Smooth muscle cell (in vitro differentiated cells): ENCODE measurements at regions not wholly inside any gene's neighbourhood (a gene's known extent, or its start where the extent isn't known, plus 50 kb on each side); places are given as distances from the start of the nearest gene placed in this dataset.

Experiments
- DNase-seq: peaks from one replicate; lab custom pipeline; 2025; ENCODE audit not compliant: unreplicated experiment; lab: John Stamatoyannopoulos, UW
- H2AFZ ChIP-seq: fragments of 200-600 bp; sonication (generic); 2 replicates; pipeline ENCODE4 v1.6.0; 2016; ENCODE audit warnings: antibody characterized with exemption, low read depth, mild to moderate bottlenecking
- H3F3A ChIP-seq: fragments of 200-600 bp; sonication (generic); 2 replicates; pipeline ENCODE4 v1.6.0; 2017; ENCODE audit warnings: antibody characterized with exemption, low read depth
- H3K27ac ChIP-seq: fragments of 200-600 bp; sonication (generic); 2 replicates; pipeline ENCODE4 v1.5.1; 2016; ENCODE audit warnings: low read depth, mild to moderate bottlenecking
- H3K27me3 ChIP-seq: fragments of 200-600 bp; sonication (generic); 2 replicates; pipeline ENCODE4 v1.6.1; 2016; ENCODE audit warnings: low read depth, mild to moderate bottlenecking
- H3K36me3 ChIP-seq: fragments of 200-600 bp; sonication (generic); 2 replicates; pipeline ENCODE4 v1.5.1; 2016; ENCODE audit warnings: low read depth
- H3K4me1 ChIP-seq: fragments of 200-600 bp; sonication (generic); 2 replicates; pipeline ENCODE4 v1.5.1; 2016; ENCODE audit warnings: low read depth
- H3K4me2 ChIP-seq: fragments of 200-600 bp; sonication (generic); 2 replicates; pipeline ENCODE4 v1.6.0; 2016; ENCODE audit warnings: mild to moderate bottlenecking
- H3K4me3 ChIP-seq: fragments of 200-600 bp; sonication (generic); 2 replicates; pipeline ENCODE4 v1.5.1; 2016; ENCODE audit warnings: mild to moderate bottlenecking
- H3K79me2 ChIP-seq: fragments of 200-600 bp; sonication (generic); 2 replicates; pipeline ENCODE4 v1.6.0; 2016; ENCODE audit warnings: low read depth, mild to moderate bottlenecking
- H3K9ac ChIP-seq: fragments of 200-600 bp; sonication (generic); 2 replicates; pipeline ENCODE4 v1.6.0; 2016; ENCODE audit warnings: low read depth
- H3K9me3 ChIP-seq: fragments of 200-600 bp; sonication (generic); replicated peaks from 2 replicates; pipeline ENCODE4 v1.5.1; 2016; ENCODE audit warnings: low read depth
- H4K20me1 ChIP-seq: fragments of 200-600 bp; sonication (generic); 2 replicates; pipeline ENCODE4 v1.6.0; 2016; ENCODE audit warnings: low read depth
- CTCF ChIP-seq: fragments of 200-600 bp; sonication (generic); IDR thresholded peaks from 2 replicates; pipeline ENCODE4 v1.5.1; 2017; ENCODE audit warnings: borderline replicate concordance, mild to moderate bottlenecking, antibody characterized with exemption; ENCODE audit not compliant: insufficient read depth, poor library complexity, severe bottlenecking
- WGBS: methylation state at CpG from one replicate; pipeline ENCODE4 v1.1.7; 2016; ENCODE audit warnings: low lambda C conversion rate; 5-methylcytosine and 5-hydroxymethylcytosine counted together

DNA sequence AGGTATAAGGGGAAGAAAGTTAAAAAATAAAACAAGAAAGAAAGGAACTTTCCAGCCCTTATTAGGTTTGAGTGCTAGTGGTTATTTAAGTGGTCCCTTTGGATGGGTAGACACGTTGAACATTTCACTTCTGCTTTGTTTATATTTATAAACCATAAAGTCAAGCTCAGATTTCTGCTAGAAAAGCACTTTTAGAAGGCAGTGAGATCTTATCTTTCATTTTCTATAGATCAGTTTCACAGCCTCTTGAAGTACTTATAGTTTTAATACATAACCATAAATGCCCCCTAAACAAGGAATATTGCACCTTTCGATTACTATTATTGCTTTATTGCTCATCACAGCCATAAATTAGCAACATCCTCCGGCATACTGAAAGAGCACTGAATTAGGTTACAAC lies 446.8 kb upstream of the PLXNA2 start:
- no peak overlapping the region for H3K4me3 ChIP-seq
- H3K4me1 ChIP-seq: no peaks in the 10 kb centered on the region
- H2AFZ ChIP-seq: no peak overlapping the region
- H4K20me1 ChIP-seq: no peaks in the 10 kb centered on the region
- no peak for DNase-seq
- H3K79me2 ChIP-seq: no peaks in the 10 kb centered on the region
- 83% methylated on average over 3 of the region's 3 CpGs for WGBS
- H3K9me3 ChIP-seq: no peaks in the 10 kb centered on the region
- H3K27me3 ChIP-seq: no peaks in the 10 kb centered on the region
- H3F3A ChIP-seq: no peaks in the 10 kb centered on the region
- no peak overlapping the region for H3K4me2 ChIP-seq
- H3K27ac ChIP-seq: no peak overlapping the region
- no peak overlapping the region for H3K9ac ChIP-seq
- no peaks in the 10 kb centered on the region for H3K36me3 ChIP-seq
- no peak for TF ChIP-seq CTCF

DNA sequence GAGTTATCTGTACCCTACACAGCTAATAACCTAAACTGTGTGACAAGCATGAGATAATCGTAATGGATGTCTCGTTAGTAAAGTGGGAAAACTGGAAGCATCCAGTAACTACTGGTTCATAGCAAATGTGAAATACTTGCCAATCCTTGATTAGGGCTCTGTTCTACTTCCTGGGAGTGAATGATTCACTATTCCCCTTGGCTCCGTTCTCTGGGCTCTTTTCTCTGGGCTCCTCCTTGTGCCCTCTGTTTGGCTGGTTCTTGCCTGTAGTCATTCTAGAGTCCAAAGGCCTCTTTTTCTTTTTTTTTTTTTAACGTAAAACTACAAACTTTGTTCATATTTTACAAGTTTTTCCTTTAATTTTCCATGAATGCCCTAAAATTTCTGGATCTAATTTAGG lies 465.8 kb upstream of the PLXNA2 start:
- H3K9me3 ChIP-seq: no peaks in the 10 kb centered on the region
- no peak overlapping the region for H3K9ac ChIP-seq
- no peaks in the 10 kb centered on the region for H3K4me1 ChIP-seq
- H2AFZ ChIP-seq: no peak overlapping the region
- no peaks in the 10 kb centered on the region for H3F3A ChIP-seq
- no peak overlapping the region for H3K4me3 ChIP-seq
- H3K27me3 ChIP-seq: no peaks in the 10 kb centered on the region
- H3K79me2 ChIP-seq: no peaks in the 10 kb centered on the region
- no peak overlapping the region for H3K27ac ChIP-seq
- H4K20me1 ChIP-seq: no peaks in the 10 kb centered on the region
- no peak for DNase-seq
- no peaks in the 10 kb centered on the region for H3K36me3 ChIP-seq
- no peak for TF ChIP-seq CTCF
- no peak overlapping the region for H3K4me2 ChIP-seq
- 81% methylated on average over 4 of the region's 4 CpGs for WGBS

DNA sequence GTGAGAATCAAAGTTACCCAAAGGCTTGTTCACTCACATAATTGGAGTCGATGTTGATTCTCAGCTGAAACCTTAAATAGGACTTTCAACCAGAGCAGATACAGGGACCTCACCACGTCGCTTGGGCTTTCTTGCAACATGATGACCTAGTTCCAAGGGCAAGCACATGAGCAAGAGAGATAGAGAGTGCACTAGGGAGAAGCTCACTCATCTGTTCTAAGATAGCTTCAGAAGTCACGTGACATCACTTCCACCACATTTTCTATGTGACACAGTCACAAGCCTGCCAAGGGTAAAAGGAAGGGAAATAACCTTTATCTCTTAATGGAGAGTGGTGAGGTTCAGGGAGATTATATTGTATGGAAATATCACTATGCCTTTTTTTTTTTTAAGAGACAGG lies 470.1 kb upstream of the PLXNA2 start:
- TF ChIP-seq CTCF: no peak
- no peaks in the 10 kb centered on the region for H3K27me3 ChIP-seq
- no peaks in the 10 kb centered on the region for H3K36me3 ChIP-seq
- no peak overlapping the region for H3K9ac ChIP-seq
- H3K79me2 ChIP-seq: no peaks in the 10 kb centered on the region
- H3K9me3 ChIP-seq: no peaks in the 10 kb centered on the region
- no peak overlapping the region for H2AFZ ChIP-seq
- H4K20me1 ChIP-seq: no peaks in the 10 kb centered on the region
- no peak overlapping the region for H3K27ac ChIP-seq
- WGBS: 89% methylated on average over 4 of the region's 4 CpGs
- H3F3A ChIP-seq: no peaks in the 10 kb centered on the region
- no peak overlapping the region for H3K4me3 ChIP-seq
- no peak overlapping the region for H3K4me2 ChIP-seq
- H3K4me1 ChIP-seq: no peaks in the 10 kb centered on the region
- DNase-seq: no peak

DNA sequence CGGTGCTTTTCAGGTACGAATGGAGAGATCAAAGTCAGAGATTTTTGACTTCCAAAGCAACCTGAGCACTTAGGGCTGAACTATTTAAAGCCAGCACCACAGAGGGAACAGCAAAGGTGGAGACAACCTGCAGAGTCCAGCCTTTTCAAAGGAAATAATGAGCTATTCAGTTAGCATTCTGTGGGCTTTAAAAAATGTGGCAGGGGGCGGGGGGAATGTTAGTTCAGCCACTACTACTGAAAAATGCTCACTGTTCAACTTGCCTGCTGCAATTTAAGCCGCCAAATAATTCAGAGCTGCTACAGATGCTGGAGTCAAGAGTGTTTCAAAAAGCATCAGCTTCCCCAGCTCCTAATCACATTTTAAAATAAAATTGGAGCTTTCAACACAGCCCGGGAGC lies 473.3 kb upstream of the PLXNA2 start:
- Histone ChIP-seq H3F3A (no peaks in the 10 kb centered on the region), H3K27me3 (no peaks in the 10 kb centered on the region), H2AFZ (no peak overlapping the region), H4K20me1 (no peaks in the 10 kb centered on the region), H3K79me2 (no peaks in the 10 kb centered on the region), H3K4me1 (no peaks in the 10 kb centered on the region), H3K27ac (no peak overlapping the region), H3K9me3 (peaks cover 4% of the 10 kb centered on the region), H3K4me3 (no peak overlapping the region), H3K9ac (no peak overlapping the region), H3K36me3 (no peaks in the 10 kb centered on the region), H3K4me2 (no peak overlapping the region)
- no peak for TF ChIP-seq CTCF
- 71% methylated on average over 5 of the region's 5 CpGs for WGBS
- no peak for DNase-seq
